ENCODE measurements at regions not wholly inside any gene's neighbourhood (a gene's known extent, or its start where the extent isn't known, plus 50 kb on each side); places are given as distances from the start of the nearest gene placed in this dataset.

DNA sequence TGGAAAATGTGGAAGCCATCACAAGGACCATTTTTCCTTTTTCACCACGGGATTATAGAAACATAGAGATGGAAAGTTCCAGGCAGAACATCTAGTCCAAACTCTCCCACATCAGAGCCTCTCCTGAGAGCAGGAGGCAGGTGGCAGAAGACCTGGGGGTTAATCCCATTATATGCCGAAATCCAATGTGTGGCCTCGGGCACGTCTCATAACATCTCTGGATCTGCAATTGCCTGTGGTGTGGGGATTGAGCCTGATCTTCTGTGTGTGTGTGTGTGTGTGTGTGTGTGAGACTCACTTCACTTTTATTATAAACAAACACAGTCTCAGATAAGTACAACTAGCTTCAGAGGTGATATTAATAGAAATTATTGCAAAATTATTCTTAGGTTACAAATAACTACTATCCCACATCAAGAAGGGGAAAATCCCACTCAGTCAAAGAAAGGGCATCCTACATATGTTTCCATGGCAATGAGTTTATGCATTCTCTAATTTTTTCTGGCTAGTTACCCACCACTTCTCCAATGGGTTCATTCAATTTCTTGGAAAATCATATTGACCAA is 199.1 kb downstream of the FOXL1 start:
- no peak for DNase-seq

DNA sequence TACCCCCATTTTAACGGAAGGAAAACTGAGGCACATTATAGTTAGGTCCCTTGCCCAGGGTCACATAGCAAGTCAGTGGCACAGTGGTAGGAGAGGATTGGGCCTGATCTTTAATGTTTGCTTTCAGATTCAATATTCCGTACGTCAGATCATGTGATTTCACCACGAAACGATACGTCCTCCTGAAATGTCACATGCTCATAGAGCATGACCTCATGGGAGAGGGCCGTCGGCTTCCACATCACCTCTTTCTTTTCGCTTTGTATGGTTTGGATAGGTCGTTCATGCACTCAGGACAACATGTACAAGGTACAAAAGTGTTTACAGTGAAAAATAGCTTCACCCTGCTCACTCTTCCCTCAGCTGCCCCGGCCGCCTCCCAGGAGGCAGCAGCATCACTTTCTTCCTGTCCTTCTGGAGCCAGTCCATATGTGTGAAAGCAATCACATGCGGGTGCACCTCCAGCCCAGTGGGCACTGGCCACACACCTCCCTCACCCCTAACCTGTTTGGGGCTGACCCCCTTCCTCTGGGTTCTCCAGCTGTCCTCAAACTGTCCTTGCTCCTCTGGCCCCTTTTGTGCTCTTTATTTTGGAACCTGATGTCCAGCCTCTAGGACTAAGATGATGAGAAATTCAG is 199.9 kb downstream of the FOXL1 start:
- no peak for DNase-seq

DNA sequence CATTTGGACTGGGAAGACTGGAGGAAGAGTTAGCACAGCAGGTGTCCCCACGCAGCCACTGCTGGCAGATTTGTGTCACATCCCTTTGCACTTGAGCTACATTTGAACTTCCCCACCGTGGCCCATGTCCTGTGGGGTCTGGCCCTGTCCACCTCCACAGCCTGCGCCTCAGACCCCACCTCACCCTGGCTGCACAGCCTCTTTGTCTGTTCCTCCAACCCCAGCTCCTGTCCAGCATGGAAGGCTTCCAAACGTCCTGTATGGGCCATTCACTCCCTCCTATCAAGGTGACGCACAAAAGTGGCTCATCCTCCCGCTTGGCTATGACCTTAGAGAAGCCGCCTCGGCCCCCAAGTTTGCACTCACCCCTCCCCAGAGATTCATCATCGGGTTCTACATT is 200.6 kb downstream of the FOXL1 start:
- no peak for DNase-seq

DNA sequence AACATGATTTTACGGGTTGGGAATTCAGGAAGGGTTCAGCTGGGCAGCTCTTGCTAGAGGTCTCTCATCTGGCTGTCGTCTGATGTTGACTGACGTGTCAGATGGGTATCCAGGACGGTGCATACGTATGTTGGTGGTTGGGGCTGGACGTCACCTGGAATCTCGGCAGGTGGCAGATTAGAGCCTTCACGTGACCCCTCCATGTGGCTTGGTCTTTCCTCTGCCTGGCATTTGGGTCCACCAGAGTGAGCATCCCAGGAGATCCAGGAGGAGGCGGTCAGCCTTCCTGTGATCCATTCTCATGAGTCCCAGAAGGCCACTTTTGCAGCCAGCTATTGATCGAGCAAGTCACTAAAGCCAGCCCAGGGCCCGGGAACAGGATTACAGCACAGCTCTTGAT is 202.7 kb downstream of the FOXL1 start:
- no peak for DNase-seq

DNA sequence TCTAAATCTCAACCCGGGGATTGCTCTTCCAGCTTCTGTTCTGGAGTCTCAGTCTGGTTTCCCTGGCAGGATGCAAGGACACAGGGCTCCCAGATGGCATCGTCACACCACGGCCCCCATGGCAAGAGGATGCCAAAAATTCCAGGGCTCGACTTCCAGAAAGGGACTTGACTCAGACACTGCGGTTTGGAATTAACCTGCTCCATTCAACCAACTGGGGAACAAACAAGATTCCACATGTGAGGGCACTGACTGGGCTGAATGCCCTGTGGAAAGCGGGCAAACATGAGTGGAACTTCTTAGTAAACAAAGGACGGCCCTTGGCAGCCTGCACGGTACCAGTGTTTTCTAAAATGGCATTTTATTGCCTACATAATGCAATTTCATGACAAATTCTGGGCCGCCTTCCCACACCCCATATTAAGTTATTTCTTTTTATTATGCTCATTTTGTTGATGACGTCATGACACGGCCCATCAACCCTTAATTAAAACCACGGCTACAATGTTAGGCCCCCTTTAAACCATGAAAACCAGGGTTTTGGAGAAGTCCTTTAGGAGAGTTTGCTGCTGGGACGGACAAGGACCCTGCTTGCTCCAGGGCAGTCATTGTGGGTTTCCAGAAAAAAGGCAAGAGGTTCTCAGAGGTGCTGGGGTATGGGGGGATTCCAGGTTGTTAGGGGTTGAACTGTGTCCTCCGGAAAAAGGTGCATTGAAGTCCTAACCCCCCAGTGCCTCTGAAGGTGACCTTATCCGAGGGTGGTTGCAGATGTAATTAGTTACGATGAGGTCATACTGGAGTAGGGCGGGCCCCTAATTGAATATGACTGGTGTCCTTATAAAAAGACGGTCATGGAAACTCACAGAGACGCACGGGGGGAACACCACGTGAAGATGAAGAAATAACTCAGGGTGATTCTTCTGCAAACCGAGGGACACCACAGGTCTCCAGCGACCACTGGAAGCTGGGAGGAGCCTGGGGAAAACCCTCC is 205.6 kb downstream of the FOXL1 start:
- DNase-seq = no peak

DNA sequence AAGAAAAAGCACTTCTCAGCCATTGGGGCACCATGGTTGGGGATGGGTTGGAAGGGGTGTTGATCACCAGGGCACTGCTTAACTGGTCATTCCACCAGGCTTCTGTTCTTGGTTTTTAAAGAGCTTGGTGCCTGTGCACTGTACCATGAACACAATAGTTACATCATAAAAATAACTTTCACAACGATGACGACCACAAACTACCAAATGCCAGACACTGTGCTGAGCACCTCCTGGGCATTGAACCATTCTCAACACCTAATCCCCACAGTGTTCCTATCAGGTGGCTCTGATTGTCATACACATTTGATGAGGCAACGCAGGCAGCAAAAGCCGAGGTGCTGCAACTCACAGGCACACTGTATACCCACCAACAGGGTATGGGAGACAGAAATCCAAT is 208.0 kb downstream of the FOXL1 start:
- DNase-seq = no peak

DNA sequence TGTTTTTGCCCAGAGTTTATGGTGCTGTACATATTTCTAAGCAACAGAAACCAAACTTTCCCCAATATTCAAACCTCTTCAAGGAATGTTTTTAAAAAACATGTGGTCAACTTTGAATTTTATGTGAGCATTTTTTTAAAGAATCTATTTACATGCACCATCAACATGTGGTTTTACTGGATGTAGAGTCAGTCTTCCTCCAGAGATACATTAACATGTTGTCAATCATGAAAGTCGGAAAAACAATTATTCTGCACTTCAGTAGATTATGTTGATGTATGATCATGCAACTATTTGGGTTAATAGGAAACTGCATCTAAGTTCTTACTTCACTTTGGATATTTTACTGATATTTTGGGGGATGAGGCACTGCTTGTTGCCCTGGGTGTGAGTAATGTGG is 208.6 kb downstream of the FOXL1 start:
- DNase-seq = no peak

DNA sequence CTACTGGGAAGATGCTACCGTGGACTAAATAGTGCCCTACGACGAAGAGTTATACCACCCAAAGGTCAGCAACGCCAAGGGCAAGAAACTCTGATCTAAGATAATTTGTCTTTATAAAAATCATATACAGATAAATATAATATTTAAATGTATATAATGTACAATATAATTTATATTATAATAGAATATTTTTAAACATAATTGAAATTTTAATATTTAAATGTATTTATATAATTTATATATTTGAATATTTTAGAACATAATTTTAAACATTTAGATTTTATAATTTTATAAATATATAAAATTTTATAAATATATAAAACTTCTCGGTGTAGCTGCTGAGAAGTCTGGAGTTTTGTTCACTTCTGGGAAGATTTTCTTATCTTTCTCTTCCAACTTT is 209.2 kb downstream of the FOXL1 start:
- DNase-seq = no peak

DNA sequence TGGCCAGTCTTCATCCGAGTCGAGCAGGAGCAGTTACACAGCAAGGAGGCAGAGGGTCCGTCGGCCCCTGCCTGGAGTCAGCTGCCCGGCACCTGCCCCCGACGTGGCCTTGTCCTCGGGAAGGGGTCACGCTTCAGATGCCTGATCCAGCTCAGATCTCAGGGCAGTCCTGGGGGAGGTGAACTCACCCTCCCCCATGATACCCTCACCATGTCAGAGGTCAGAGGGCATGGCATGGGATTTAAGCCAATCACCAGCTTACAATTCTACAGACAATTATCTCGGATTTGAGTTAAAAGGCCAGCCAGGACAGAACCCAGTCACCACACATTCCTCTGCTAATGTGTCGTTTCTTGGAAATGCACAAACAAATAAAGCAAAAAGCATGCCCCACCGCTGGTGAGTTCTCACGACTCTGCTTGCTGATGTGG is 211.3 kb downstream of the FOXL1 start:
- DNase-seq = no peak

DNA sequence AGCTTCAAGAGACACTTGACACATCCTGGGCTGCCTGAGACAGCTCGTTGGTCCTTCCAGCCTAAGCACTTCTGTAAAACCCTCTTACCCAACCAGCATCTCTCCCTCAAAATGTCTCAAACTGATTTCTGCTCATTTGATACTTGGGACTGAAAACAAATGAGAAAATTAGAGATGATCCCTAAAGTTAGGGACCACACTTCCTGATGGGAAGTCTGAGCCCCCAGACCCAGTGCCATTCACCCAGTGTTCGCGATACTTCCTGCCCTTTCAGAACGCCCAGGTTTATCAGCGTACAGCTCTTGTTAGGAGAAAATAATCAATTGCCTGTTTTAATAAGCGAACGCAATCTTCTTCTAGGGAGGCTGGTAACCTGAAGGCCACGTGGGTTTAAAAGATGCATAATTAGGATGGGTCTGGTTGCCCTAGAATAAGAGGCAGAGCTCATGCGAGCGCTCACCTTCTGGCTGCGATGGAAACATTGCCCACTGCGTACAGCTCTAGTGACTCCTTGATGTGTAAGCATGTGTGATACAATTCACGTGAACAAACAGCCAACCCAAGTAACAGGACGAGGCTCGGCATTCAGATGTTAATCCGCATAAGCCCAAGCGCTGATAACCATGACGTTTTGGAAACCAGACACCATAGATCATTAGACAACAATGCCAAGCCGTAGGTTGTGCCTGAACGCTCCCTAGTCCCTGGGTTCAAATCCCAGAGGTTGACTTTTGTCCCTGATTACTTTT is 213.1 kb downstream of the FOXL1 start:
- DNase-seq = no peak

DNA sequence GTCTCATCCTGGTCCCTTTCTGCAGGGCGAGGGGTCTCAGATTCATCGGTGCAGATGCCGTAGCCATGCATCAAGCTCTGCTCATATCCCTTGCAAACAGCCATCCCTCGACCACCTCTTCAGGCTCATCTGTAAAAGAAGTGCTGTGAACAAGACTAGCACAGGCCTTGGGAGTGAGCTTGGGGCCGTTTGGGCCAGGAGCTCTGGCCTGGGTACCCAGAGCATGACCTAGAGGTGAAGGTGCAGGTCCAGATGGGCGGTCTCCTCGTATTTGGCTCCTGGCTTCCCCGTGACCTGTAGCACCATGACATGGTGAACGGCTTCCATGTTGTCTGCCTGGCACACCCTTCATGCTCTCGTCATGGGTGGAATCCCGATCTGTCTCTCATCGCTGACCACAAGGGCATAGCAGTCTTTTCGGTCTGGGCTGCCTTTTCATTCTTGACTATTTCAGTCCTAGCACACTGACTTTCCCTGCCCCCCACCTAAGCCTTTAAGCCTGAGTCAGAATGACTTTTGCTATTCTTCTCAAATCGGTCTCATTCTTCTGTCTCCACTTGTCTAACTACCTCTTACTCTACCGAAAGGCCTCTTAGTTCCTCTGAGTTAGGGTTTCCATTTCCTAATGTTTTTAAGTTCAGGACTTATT is 216.0 kb downstream of the FOXL1 start:
- DNase-seq = no peak

DNA sequence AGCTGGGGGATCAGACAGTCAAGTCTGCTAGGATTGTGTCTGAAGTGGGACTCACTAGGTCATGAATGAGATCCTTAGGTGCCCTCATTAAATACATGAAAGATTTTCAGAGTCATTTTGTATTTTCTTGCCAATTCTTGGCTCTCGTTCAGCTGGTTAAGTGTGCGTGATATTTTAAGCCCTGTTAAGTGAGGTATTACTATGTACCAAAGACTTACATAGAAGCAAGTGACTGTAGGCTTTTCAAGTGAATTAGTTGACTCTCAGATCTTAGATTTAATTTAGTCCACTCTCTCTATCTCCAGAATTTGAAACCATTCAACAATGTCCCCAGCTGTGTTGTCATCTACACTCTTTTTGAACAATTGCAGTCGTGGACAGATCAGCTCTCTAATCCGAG is 219.4 kb downstream of the FOXL1 start:
- no peak for DNase-seq

DNA sequence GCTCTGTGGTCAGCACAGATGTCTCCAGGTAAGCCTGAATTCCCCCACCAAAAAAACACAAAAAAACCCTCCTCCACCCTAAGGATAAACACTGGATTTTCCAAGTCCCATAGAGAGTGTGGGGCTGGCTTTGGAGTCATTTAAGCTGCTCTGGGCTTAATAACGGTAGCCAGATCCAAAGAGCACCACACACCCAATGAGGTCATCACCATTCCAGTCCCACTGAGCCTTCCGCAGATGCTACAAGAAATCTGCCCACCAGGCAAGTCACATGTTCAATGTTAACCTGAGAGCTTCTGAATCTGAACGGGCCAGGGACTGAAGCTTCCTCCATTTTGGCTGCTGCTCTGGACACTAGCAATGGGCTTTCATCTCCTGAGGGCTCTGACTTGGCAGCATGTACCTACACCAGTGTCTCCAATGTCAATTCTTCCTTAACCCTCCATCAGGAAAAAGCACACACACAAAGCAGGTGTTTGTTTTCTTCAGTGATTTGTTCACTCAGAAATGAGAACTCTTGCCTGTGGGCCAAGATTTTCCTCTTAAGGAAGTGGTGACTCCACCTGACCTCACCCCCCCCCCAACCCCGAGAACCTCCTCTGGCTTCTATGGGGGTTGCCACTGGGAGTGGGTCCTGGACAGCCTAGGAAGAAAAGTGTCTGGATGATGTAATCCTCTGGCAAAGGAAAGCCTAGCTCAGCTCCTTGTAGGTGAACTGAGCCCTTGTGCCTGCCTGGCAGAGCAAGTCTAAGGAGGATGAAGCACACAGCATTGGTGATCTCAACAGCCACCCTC is 220.1 kb downstream of the FOXL1 start:
- no peak for DNase-seq

DNA sequence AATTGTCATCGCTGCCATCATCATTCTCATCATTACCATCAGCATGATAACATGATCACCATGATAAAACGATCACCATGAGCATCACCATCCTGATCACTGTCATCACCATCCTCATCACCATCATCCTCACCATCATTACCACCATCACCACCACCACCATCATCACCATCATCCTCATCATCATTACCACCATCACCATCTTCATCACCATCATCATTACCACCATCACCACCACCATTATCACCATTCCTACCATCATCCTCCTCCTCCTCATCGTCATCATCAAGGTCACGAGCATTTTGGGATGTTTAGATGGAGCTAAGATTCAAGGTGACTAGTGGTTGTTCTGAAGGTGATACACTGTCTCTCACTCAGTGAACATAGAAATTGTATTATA is 221.0 kb downstream of the FOXL1 start:
- no peak for DNase-seq

DNA sequence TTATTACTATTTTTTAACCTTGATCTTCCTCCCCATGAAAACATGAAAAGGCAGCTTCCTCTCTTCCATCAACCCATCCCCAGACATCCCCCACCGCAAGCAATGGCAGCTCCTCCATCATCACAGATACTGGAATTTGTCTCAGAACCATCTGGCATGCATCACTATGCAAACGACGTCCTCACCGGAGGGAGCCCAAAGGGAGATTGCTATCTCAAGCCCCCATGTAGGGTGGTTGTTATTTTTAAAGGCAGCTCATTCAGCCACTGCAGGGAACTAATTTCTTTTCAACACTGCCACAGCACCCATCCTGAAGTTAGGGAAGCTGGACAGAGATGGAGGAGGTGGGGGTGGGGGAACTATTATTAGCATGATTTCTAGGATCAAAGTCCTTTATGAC is 222.5 kb downstream of the FOXL1 start:
- no peak for DNase-seq

DNA sequence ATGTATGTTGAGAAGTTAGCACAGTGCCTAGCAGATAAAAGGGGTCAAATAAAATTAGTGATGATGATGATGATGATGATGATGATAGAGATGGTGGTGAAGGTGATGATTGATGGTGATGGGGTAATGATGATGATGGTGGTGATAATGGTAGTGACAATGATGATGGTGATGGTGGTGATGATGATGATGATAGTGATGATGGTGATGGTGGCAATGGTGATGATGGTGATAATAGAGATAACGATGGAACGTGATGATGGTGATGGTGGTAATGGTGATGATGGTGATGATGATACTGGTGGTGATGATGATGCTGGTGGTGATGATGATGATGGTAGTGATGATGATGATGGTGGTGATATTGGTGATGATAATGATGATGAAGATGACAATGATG is 223.7 kb downstream of the FOXL1 start:
- DNase-seq = no peak

DNA sequence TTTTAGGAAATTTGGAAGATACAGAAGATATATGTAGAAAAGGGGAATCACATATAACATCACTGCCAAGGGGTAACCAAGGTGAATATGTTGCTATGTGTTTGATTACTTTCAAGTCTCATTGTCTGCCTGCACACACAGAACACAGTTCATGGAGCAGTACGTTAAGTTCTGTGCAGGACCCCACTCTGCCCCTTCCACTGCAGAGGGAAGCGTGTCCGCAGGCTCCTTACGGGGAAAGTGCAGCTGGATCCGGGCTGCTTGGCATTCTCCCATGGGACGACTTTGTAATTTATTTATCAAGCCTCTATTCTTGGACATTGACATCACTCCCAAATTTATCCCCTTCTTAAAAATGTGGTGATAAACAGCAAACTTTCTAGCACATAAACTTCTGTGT is 226.8 kb downstream of the FOXL1 start:
- DNase-seq = no peak

DNA sequence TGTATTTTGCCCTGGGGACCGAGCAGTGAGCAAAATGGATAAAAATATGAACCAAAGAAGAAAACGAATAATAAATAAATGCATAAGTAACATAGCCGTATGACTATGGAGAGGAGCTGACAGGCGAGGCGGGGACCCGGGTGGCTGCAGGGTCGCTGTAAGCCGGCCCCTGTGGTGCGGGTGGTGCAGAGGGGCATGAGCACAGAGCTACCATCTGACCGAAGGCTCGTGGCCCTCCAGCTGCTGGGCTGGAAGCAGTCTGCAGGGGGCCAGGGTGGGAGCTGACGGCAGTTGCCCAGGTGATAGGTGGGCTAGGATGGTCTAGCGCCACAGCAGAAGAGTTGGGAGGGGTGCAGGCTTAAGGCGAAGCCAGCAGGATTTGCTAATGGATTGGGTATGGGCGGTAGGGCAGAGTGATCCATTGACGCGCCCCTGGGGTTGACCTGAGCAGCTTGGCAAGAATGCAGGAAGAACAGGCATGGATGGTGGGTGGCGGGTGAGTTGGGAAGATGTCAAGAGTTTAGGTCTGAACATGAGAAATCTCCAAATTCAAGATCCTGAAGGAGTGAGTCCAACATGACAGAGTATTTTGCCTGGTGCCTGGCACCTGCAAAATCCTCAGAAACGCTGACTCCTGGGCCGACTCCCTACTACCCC is 228.0 kb downstream of the FOXL1 start:
- DNase-seq = no peak

DNA sequence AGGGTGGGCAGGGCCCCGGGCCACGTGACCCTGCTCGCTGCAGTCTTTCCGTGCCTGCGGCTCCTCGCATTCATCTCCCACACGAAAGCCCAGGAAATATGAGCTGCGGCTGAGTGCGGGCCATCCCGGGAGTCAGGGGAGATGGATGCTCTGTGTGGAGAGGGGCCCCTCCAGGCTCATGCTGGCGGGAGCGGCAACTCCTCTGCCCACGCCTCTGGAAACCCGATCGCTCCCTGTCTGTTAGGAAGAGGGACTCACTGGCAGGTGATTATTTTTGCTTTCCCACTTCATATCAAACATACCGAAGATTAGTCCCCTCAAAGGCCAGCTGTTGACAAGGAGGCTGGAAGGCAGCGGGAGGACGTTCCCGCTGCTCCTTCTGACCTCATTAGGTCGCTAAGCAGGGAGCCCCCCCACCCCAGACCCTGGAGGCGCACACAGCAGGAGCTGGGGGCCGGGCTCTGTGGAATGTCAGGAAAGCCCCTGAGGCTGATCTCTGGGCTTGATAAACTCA is 228.5 kb downstream of the FOXL1 start:
- no peak for DNase-seq

DNA sequence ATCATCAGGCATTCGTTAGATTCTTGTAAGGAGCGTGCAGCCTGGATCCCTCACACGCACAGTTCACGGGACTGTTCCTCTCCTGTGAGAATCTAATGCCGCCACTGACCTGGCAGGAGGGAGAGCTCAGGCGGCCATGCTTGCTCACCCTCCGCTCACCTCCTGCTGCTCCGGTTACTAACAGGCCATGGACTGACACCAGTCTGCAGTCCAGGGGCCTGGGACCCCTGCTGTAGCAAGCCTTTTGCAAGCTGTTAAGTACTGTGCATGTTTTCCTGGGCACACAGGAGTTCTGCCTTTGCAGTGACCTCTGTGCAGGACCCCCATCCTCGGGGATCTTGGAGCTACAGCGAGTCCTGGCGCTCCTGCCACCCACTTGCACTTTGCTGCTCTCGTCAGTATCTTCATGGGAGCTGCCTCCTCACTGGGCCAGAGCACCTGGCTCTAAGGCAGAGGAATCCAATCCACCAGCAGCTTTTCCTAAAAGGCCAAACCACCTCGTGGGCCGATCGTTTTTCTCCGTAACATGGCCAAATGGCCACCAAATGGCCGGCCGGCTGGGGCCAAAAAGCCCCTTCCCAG is 230.6 kb downstream of the FOXL1 start:
- DNase-seq = no peak

DNA sequence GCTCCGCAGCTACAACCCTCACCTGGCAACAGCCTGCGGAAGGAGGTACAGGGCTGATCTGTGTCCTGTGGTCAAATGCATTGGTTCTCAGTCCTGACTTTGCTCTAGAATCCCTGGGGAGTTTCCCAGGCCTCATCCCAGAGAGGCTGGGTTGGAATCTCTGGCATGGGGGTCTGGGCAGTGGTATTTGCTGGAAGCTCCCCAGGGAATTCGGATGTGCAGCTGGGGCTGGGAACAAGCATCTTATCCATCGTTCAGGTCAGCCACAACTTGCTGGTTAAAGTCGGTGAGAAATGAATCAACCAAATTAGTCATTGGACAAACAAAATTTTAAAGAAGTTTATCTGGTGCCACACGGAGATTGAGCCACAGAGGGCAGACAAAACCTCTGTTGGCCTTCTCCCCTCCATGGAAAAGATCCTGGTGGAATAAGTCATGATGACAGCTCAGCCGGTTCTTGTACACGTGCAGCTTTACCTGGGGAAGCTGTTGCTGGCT is 231.2 kb downstream of the FOXL1 start:
- no peak for DNase-seq

All from NCI-H1105 (cell line).